Esophagus muscularis mucosa (tissue), 4 donors: ENCODE measurements at regions not wholly inside any gene's neighbourhood (a gene's known extent, or its start where the extent isn't known, plus 50 kb on each side); places are given as distances from the start of the nearest gene placed in this dataset.

Experiments used
- EP300 ChIP-seq: sonication (generic); formaldehyde crosslinking; IDR thresholded peaks from one replicate; pipeline ENCODE4 v1.6.1; 2017; ENCODE audit warnings: antibody characterized with exemption
- POLR2A ChIP-seq: fragments of 450-650 bp; IDR thresholded peaks from one replicate; pipeline ENCODE4 v1.6.1; 2017; ENCODE audit warnings: antibody characterized with exemption, moderate library complexity, mild to moderate bottlenecking, low read depth
- POLR2AphosphoS5 ChIP-seq, 2 donors: sonication (generic); formaldehyde crosslinking; IDR thresholded peaks; one replicate each; pipeline ENCODE4 v1.6.1; 2017; ENCODE audit warnings: antibody characterized with exemption in 2 of 2
- TF ChIP-seq, protein P1 (sequence below), 3 experiments: fragments of 200-600 bp in 2 of 3; fragments of 450-650 bp in 1 of 3; sonication (generic) in 2 of 3; IDR thresholded peaks; one replicate each; pipeline ENCODE4 v1.5.1; 2017 to 2019; ENCODE audit warnings: antibody characterized with exemption in 3 of 3, mild to moderate bottlenecking in 2 of 3, moderate library complexity in 1 of 3

- no peak for TF ChIP-seq POLR2A
- TF ChIP-seq, protein P1, sequence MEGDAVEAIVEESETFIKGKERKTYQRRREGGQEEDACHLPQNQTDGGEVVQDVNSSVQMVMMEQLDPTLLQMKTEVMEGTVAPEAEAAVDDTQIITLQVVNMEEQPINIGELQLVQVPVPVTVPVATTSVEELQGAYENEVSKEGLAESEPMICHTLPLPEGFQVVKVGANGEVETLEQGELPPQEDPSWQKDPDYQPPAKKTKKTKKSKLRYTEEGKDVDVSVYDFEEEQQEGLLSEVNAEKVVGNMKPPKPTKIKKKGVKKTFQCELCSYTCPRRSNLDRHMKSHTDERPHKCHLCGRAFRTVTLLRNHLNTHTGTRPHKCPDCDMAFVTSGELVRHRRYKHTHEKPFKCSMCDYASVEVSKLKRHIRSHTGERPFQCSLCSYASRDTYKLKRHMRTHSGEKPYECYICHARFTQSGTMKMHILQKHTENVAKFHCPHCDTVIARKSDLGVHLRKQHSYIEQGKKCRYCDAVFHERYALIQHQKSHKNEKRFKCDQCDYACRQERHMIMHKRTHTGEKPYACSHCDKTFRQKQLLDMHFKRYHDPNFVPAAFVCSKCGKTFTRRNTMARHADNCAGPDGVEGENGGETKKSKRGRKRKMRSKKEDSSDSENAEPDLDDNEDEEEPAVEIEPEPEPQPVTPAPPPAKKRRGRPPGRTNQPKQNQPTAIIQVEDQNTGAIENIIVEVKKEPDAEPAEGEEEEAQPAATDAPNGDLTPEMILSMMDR (IDR thresholded peaks at IDR 0.05): no peak
- no peak for TF ChIP-seq POLR2AphosphoS5 (IDR thresholded peaks at IDR 0.05)
- TF ChIP-seq EP300: no peak
These were observed 111.0 kb upstream of the SALL3 start for GRCh38 chr18:78868330-78869316.
